GM18519 (cell line): ENCODE measurements at regions not wholly inside any gene's neighbourhood (a gene's known extent, or its start where the extent isn't known, plus 50 kb on each side); places are given as distances from the start of the nearest gene placed in this dataset.

Source experiments
- ATAC-seq: cut with Tn5 transposase; IDR thresholded peaks from one replicate; pipeline ENCODE4 v1.9.1; 2021; ENCODE audit warnings: mild to moderate bottlenecking, moderate library complexity; ENCODE audit not compliant: unreplicated experiment, low FRiP score

DNA sequence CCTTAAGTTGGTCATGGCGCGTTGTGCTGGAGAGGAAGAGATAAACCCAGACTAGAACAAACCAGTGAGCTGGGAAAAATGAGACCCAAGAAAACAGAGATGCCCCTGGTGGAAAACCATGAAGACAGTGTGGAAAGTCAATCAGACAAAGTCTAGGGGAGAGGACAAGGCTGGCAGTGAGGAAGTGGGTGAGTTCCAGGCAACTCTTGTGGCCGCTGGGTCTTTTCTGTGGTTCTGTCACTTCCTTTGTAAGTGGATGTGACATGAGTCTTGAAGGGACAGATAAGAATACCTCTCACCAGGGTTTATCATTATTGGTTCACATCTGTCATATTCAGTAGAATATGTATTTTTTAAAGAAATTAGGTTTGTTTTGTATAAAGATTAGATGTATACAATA lies 738.4 kb downstream of the DHX35 start:
- no peak for ATAC-seq

GRCh38 chr20:39699166-39699725 lies 737.1 kb downstream of the DHX35 start:
- ATAC-seq: no peak

DNA sequence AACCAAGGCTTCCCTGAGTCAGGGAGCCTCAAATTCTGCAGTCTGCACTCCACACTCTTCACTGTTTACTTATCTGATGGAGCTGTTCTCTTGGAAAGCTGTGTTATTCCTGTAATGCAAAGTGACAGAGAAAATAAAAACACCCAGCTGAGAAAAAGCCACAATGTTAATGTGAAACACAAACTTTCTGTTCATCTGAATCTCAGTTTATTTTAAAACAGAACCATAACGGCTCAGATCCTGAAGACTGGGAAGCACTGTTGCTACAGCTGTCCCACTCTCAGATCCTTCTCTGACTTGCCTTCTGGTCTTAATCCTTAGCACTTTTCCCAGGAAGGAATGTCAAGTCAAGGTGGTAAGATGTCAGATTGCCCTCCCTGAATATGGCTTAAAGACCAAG lies 736.6 kb downstream of the DHX35 start:
- no peak for ATAC-seq

DNA sequence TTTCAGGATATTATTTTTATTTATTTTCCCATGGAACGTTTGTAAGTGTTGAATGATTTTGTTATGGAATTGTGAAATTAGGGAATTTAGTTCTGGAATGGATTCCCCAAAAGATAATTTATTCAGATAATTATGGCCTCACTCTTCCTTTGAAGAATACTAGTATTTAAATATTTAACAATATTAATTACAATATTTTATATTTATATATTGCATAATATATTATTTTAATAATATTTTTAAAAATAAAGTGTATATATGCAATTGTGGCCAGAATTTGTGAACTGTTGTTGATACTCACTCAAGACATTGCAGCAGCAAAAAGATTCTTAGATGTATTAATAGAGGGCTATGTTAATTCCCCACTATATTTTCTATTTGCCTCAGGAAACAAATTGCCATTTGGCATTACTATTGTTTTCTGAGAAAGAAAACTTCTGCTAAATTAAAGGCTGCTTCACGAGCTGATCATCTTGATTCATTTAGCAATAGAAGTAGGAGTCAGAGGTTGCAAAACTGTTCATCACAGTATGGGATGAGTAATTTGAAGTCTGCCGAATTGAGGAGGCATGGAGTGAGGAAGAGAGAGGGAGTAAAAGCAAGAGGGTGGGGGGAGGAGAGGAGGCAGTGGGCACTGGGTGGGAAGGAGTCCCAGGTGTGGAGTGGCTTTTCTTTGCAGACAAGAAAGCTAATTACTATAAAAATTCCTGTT lies 729.2 kb downstream of the DHX35 start:
- no peak for ATAC-seq

DNA sequence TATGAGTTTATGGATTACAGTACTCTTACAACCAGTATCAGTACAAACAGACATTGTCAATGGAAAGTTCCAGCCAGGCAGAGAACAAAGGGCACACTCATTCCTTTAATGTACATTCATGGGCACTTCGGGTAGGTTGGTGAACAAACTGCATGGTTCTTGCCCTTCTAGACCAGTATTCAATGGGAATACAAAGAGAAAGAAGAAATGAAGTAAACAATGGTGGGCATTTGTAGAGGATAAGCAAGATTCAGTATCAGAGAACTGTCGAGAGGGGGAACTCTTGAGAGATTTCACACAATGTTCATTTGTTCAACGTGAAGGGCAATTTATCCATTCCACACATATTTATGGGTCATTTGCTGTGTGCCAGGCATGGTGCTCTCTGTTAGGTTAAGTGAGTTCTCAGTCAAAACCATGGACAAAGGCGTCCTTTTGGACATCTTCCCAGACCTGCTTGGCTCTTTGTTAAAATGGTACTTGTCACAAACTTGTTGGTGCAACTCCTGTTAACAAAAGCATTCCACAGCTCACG lies 714.8 kb downstream of the DHX35 start:
- ATAC-seq: no peak

DNA sequence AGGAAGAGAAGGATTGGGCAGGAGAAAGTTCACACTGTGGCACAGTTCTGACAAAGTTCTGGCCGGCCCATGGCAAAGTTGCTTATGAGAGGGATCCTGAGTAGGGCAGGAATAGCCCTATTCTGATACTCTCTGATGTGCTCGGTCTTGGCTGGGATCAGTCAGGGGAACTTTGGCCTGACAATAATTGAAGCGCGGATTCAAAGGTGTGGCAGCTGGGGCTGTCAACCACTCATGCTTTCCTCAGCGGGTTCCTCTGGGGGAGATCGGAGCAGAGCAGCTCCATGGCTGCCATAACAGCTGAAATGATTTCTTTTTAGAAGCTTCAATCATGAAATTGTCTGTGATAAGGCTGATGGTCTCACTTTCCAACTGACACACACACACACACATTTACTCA lies 714.1 kb downstream of the DHX35 start:
- no peak for ATAC-seq

DNA sequence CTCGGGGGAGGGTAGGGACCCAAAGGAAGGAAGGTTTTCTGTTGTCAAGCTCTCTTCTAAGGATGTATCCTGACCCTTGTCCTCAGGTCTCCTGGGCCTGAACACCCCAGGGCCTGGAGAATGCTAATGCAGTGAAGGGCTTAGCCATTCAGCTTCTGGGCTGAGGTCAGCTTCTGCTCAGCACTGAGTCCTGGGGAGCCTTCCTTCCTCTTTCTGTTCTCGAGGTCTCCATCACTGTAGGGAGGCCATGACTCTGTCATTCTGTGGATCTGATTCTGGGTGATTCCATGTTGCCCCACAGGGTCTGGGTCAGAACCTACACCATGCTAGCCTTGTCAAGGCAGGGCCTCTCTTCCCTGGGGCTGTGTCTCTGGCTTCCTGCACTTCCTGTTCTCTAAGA lies 712.7 kb downstream of the DHX35 start:
- no peak for ATAC-seq

GRCh38 chr20:39670988-39671387 lies 708.8 kb downstream of the DHX35 start:
- ATAC-seq: no peak

- ATAC-seq: no peak
Measured at GRCh38 chr20:39669659-39670058, 707.5 kb downstream of the DHX35 start.

DNA sequence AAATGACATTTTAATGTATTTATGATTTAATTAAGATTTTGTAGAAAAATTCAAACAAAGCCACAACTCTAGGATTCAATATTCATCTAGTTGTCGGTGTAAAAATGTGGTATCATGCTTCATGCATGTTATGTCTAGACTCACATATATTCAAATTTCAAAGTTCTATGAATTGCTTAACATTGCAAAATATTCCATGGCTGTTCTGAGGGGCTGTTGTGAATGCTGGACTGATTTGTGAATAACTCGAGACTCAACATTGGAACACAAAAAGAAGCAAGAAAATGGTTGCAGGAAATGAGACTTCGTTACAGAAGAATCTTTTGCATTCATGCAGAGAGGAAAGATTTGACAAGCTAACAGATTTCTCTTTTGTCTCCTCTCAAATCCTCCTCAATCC lies 705.9 kb downstream of the DHX35 start:
- ATAC-seq: no peak

DNA sequence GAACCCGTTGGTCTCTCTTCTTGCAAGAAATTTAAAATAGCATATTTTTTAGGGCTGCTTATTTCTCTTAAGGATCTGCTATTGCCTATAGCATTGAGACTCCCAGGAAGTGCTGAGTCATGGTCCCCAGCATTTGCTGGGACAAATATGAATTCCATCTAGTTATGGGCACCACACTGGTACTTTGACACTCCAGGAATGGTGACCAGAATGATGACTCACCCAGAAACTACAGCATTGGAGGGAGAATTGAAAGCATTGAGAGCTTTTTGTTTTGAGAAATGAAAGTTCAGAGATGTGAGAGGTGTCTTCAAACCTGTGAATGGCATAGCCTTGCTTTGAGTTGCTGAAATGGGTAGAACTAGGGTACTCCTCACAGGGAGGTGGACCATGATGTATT lies 699.7 kb downstream of the DHX35 start:
- ATAC-seq: no peak

DNA sequence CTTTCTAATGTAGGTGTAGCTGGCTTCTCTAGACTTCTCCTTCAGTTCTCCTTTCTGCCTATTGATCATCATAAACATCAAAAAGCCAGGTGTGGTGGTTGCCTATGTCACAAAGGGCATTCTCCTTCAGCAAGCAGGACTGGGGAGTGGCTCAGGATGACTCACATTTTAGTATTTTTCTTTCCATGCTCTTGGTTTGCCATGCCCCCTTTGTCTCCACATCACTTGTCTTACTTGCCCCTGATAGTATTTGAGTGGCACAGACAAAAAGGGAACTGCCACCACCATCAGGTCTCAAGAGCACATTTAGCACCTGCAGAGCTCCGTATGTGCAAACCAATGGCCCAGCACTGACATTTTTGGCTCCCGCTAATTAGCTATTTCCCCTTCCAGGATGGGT lies 698.8 kb downstream of the DHX35 start:
- no peak for ATAC-seq

DNA sequence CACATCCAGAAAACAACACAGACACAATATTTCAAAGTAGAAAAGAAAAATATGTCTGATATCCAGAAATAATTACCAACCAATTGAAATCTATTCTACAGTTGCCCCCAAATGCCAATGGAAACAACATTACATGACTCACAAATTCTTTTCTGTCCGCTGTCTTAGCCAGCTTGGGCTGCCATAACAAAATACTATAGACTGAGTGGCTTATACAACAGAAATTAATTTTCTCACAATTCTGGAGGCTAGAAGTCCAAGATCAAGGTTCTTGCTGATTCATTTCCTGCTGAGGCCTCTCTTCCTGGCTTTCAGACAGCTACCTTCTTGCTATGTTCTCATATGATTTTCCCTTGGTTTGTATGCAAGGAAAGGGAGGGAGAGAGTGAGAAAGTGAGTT lies 698.1 kb downstream of the DHX35 start:
- no peak for ATAC-seq

GRCh38 chr20:39658662-39659409 lies 696.7 kb downstream of the DHX35 start:
- no peak for ATAC-seq

DNA sequence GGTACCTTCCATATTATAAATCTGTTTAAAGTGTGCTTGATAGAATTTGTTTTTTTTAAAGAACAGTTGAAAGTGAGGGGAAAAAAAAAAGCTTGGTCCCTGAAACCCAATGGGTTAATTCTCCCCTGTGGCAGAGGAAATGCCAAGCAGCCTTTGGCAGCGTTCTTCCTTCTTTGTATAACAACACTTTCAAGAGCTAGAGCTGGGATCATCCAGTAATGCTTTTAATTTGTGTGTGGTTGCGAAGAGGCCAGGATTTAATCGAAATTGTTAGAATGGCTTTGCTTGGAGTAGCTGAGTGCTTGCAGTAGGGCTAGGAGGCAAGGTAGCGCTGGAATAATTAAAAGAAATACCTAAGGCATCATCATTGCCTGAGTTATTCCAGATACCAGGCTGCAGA lies 692.0 kb downstream of the DHX35 start:
- ATAC-seq: no peak

DNA sequence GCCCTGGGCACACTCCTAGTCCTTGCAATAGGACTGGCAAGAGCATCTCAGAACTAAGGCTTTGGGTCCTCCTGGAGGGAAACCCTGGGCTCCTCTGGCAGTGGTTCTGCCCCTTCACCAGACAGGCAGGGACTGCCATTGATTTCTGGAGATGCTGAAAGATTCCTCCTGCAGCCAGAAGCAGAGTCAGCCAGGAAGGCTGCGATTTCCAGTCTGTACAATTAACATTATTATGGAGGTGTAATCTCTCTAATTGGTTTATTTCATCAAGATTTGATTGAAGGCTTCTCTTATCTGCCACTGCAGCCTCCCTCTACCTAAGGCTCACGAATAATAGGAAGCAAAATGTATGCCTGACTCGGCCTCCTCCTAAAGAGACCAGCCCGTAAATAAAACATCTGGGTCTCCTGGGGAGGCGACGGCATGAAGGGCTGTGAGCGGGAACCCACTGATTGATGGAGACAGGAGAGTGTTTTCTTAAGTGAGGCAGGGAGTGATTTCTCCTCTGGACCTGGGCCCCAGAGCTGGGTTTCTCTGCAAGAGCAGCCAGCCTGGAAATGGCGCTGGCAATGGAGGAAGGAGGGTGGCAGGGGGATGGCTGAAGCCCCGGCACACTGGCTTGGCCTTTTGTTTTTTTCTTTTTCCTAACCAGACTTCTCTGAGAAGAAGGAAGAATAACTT lies 689.6 kb downstream of the DHX35 start:
- no peak for ATAC-seq

GRCh38 chr20:39646874-39647413 lies 684.8 kb downstream of the DHX35 start:
- no peak for ATAC-seq

DNA sequence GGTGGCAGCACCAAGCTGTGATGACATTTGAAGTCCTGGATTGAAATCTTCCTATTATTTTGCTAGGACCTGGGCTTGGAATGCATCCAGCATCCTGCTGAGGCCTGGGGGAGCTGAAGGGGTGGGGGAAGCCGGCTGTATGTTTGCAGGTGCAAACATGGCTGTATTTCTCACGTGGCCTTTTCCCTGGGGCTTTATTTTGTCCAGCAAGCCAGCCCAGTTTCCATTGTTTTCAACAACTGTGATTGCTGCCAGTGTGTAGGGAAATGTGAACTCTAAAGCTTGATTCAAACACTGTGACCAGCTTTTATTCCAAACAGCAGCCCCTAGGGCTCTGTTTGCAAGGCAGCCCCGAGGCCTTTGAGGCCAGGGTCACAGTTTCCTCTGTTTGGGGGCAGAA lies 683.0 kb downstream of the DHX35 start:
- no peak for ATAC-seq

DNA sequence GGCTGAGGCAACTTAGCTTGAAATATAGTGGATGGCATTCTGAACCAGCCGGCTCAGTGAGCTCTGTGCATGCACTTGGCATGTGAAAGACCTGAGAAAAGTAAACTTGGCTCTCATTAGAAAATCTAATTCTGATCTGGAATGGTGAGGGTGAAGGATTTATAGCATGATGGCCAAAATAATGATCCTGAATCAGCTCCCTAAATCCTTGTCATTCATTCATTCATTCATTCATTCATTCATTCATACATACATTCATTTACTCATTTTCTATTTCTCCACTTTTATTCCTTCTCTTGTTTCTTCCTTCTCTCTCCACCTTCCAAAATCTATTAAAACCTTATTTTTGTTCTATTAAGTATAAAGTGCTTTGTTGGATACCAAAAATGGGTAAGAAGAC lies 681.1 kb downstream of the DHX35 start:
- ATAC-seq: no peak

- ATAC-seq: no peak
Measured at GRCh38 chr20:39641423-39641822, 679.3 kb downstream of the DHX35 start.

- no peak for ATAC-seq
Measured at GRCh38 chr20:39640147-39640546, 678.0 kb downstream of the DHX35 start.
